NCI-H526 treated with DMSO at 0.1 percent for 48 hours (cell line): ENCODE measurements at regions not wholly inside any gene's neighbourhood (a gene's known extent, or its start where the extent isn't known, plus 50 kb on each side); places are given as distances from the start of the nearest gene placed in this dataset.
"Not testable (repeated sequence)": the region's sequence is repeated elsewhere in the genome, so short reads cannot be mapped to it uniquely, and the experiment has no call there.

ENCODE experiments used
- DNase-seq: peaks from one replicate; lab custom pipeline; 2025; lab: John Stamatoyannopoulos, UW

DNA sequence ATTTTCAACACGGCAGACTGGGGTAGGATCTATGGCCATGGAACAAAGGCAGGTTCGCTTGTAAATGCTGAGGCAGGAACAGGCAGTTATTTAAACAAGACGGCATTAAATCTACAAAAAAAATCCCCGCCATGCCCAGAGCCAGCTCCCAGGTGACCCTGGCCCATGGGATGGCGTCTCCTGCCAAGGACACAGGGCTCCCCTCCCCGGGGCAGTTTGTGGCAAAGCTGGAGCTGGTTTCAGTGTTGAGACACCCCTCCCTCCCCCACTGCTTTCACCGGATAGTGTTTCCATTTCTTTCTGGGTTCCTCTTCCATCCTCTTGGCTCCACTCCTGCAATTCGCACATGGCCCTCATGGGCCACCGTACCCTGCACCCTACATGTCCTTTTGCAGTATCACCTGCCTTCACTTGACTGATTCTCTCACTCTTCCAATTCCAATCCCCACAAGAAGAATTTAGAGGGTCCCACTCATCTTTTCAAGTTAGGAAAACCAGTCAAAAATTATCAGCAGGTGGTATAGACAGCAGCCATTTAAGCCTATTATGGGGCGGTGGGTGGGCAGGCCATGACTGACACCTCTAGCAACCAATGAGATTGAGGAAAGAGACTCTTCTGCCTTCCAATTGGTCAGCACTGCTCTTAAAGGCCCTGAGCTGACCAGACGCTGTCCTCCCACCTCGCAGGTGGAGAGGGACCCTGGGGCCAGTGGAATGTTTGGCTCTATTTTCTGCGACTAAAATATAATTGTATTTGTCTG is 52.0 kb downstream of the OLIG1 start:
- DNase-seq, result peak; percentile 16

DNA sequence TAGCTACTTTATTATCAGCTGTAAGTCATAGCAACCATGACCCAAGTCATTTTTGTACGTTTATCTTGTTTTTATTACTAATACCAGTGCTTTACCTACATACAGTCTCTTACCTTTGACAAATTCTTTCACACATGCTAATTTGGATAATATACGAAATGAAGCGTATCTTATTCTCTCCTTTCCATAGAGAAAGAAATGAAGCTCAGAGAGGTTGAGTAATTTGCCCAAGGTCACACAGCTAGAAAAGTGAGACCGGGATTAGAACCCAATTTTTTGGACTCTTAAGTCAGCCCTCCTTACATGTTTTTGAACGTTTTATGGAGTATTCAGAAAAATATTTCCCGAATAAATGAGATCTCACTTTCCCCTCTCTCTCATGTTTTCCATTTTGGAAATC is 52.6 kb downstream of the OLIG1 start:
- DNase-seq, result no peak

DNA sequence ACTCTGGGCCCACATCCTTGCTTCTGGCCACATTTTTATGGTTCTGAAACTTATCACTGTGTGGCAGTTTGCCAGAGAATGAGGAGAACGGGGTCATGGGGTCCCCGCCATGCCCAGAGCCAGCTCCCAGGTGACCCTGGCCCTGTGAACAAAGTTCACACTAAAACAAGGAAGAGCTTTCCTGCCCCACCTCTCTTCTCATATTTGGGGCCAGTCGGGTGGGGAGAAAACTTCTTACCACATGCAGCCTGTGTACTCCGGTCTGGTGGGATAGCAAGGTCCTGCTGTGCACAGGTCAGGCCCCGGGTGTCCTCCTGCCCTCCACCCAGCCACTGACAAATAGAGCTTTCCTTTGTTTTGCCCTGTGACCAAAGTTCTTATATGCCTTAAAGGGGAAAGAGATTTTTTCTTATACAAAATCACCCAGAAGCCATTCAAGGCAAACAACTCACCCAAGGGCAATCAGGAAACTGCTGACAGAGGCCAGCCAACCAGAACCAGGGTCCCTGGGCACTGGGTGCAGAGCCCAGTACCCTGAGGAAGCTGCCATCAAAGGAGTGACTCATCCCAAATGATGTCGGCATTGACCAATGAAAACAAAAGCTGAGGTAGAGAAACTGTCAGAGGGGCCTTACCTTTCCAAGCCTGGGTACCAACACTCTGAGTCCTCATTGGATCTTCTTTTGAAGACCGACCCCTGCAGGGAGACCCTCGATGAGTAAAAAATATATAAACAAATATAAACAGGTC is 53.6 kb downstream of the OLIG1 start:
- DNase-seq, result no peak

DNA sequence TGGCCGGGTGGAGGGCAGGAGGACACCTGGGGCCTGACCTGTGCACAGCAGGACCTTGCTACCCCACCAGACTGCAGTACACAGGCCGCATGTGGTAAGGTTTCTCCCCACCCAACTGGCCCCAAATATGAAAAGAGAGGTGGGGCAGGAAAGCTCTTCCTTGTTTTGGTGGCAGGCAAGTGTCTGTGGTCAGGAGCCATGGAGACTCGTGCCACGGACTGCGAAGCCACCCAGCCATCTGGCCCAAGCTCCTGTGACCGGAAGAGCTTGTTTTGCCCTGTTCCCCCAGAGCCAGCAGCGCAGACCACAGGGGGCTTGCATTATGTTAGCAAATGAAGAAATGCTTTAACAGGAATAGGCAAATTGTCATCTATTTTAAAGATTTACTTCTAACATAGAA is 54.9 kb downstream of the OLIG1 start:
- no peak for DNase-seq

DNA sequence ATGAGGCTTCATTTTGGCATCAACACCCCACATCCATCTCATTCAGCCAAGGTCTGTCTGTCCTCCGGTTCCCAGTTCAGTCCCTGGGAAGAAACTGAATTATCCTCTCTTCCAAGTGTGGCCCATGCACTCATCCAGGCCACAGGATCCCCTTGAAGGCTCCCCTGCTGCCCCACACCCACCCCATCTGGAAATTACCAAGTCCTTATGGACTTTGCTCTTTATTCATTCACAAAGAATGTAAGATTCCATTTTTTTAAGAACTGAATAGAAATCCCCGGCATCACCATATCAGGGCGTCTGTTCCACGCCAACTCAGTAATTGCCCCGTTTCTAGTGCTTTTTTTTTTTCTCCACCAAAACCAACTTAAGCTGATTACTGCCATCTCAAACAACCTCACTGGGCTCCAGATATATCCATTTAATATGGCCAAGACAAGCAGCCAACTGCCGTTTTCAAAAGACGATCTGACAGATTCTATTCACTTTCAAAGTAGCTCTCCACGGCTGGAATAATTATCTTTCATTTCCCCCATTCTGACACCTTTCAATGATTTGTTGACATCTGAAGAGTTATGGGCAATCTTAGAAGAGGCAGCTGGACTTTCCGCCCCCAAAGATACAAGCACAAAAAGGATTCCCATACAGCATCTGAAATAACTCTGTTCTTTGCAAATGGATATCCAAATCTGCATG is 55.9 kb downstream of the OLIG1 start:
- DNase-seq, result no peak

DNA sequence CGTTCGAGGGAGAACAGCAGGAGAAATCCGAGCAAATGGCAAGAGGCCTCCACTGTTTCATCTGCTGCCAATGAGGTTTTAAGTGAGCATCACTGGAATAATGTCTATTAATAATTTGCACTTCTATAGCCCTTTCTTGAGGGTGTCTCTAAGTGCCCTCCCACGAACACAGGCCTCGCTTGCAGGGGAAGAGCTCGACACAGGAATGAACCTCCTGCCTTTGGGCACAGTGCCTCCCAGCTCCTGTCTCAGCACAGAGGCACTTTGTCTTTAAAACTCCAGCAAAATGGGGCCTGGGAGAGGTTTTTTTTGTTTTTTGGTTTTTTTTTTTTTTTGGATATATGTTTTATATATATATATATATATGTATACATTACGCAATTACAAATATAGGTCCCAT is 56.6 kb downstream of the OLIG1 start:
- no peak for DNase-seq

DNA sequence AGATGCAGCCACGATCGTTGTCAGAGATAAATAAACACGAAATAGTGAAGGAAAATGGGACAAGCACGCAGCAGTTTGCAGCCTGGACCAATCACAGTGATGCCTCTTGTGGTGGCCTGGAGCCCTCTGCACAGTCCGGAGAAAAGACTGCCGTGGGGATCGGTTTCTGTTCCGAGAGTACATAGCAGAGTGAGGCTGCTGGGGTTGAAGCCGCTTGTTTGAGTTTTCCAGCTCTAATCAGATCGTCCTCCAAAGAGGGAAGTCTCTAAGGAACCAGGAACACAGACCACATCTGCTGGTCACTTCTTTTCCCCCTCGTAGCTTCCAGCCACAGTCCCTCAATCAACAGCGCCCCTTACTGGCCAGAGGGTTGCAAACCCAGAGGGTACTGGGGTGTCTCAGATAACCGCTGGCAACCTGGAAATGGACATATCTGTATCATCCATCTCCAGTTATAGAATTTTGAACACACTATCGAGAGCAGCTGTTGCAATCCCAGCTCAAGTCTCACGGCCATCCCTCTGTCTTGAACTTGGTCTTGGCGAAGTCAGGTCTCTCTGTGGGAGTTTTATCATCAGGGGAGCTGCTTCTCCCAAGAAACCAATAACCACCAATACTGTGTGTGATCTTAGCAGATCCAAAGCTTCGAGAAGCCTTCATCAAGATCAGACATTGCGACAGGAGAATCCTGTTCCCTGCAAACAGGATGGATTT is 57.4 kb downstream of the OLIG1 start:
- peak; percentile 59 for DNase-seq

DNA sequence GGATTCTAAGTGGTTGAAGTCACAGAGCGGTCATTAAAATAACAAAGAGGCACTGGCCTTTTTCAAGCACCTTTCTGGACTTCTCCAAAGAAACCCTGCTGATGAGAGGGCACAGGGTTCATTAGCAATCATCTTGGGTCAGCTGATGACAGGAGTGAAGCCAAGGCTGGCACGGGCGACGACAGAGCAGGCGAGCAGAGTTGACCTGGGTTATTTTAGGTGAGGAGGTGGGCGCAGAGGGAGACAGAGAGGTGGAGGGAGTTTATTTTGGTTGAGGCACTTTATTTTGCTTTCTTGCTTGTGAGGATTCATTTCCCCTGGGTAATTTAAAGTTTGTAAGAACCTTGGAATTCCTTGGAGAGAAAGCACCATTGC is 57.9 kb downstream of the OLIG1 start:
- DNase-seq, result no peak

GRCh38 chr21:33128538-33128937 is 58.6 kb downstream of the OLIG1 start:
- DNase-seq, result no peak

DNA sequence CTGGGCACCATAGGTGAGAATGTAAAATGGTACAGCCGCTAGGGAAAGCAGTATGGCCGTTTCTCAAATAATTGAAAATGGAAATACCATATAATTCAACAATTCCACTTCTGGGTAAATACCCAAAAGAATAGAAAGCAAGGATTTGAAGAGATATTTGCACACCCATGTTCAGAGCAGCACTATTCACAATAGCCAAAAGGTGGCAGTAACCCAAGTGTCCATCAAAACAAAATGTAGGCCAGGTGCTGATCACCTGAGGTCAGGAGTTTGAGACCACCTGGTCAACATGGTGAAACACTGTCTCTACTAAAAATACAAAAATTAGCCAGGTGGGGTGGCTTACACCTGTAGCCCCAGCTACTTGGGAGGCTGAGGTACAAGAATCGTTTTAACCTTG is 62.1 kb downstream of the OLIG1 start:
- no peak for DNase-seq

- DNase-seq, result no peak
Measured at GRCh38 chr21:33133892-33134291, 64.0 kb downstream of the OLIG1 start.

- peak; percentile 76 for DNase-seq
Measured at GRCh38 chr21:33135925-33136324, 66.0 kb downstream of the OLIG1 start.

GRCh38 chr21:33136847-33137502 is 67.0 kb downstream of the OLIG1 start:
- peak; percentile 20 for DNase-seq

DNA sequence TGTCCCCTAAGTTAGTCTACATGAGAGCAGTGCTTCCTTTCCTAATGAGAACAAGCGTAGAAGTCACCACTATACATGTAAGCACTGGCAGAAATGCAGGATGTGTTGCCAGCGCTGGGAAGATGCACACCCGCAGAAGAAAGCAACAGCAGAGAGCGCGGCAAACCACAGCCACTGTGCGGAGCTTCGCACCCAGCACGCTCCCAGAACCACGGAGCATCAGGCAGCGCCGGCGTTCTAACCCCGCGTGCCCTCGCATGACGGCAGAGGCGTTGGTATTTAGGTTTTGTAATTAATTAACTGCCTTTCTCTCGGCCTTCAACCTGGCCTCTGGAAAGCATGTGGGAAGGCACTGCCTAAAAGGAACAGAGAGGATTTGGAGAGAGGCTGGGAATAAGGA is 69.1 kb downstream of the OLIG1 start:
- DNase-seq, result peak; percentile 14

DNA sequence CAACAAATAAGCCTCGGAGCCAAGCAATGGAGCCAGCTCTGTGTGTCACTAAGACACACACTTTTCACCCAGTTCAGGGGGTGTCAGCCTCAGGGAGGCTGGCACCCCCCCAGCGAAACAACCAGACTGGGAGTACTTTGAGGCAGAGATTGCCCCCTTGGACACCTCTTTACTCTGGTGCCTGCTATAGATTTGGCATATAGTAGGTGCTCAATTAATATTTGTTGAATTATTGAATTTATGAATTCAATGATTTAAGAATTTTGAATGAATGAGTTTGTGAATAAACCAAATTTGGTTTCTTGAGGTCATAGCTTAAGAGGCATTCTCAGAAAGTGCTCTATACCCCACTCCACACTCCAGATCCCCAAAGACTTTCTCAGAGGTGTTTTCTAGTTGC is 70.3 kb downstream of the OLIG1 start:
- no peak for DNase-seq

DNA sequence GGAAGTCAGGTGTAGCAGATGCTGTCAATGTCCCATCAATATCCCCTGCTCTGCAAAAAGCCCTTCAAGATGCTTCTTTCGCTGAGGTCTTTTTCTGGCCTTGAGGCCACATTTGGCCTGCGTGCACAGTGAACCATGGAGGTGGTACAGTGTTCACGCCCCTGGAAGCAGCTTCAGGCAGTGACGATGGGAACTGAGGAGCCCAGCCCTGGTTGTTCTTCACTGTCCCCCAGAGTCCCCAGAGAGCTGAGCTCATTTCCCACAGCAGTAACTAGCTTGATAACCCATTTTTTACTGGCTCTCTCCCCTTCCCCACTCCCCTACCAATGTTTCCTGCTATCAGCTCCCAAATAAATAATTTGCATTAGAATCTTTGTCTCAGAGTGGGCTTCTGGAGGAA is 76.5 kb downstream of the OLIG1 start:
- DNase-seq, result no peak

- peak; percentile 90 for DNase-seq
Measured at GRCh38 chr21:33149181-33149580, 79.2 kb downstream of the OLIG1 start.

GRCh38 chr21:33150968-33151367 is 78.8 kb upstream of the IFNAR2 start:
- not testable (repeated sequence) for DNase-seq

DNA sequence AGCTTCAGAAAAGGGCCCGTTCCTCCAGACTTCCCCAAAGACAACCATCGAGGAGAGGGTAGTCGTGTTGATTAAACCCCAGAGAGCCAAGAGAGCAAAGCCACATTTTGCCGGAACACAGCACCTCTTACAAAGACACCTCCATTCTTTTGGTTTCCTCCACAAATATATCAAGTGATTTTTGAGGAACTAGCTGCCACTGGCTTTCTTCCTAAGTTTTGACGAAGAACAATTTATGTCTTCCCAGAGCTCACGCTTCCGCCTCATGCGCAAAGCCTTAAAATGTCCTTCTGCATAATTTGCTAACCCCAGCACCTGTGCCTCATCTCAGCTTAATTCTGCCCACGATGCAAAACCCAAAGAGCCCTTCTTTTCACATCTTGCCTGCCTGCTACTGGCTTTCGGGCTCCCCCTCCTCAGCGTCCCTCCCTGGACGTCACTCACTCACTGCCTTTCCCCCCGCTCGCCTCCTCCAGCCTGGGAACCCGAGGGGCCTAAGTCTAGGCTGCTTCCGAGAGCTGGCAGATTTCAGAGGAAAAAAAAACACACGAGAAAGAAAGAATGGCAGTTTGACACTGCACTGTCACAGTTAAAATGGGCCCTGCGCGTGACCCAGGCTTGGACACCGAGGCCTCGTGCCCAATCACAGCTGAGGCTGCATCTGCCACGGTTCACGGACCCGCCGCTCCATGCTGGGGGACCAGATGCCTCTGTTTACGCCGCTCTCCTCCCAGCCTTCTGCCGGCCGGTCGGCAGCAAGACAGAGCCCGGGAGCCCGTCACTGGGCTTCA is 77.6 kb upstream of the IFNAR2 start:
- no peak for DNase-seq

DNA sequence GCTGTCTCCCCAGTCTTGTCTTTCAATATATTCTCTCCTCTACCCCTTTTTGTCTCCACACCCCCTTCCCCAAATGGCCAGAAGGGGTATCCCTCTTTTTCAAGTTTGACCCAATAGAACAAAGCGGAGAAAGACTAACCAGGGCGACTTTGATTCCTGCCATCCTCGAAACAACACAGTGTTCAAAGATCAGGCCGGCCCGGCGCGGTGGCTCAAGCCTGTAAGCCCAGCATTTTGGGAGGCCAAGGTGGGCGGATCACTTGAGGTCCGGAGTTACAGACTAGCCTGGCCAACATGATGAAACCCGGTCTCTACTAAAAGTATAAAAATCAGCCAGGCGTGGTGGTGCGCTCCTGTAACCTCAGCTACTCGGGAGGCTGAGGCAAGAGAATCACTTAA is 77.0 kb upstream of the IFNAR2 start:
- no peak for DNase-seq

DNA sequence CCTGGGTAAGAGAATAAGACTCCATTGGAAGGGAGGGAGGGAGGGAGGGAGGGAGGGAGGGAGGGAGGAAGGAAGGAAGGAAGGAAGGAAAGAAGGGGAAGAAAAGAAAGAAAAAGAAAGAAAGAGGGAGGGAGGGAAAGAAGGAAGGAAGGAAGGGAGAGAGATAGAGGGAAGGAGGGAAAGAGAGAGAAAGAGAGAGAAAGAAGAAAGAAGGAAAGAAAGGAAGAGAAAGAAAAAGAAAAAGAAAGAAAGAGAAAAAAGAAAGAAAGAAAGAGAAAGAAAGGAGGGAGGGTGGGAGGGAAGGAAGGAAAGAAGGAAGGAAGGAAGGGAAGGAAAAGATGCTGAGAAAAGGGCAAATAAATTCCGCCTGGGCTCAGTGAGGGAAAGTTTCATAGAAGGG is 74.7 kb upstream of the IFNAR2 start:
- DNase-seq, result no peak
